HG03558 (cell line): ENCODE measurements at regions not wholly inside any gene's neighbourhood (a gene's known extent, or its start where the extent isn't known, plus 50 kb on each side); places are given as distances from the start of the nearest gene placed in this dataset.
"Not testable (repeated sequence)": the region's sequence is repeated elsewhere in the genome, so short reads cannot be mapped to it uniquely, and the experiment has no call there.

Experiments
- ATAC-seq: cut with Tn5 transposase; IDR thresholded peaks from one replicate; pipeline ENCODE4 v1.9.1; 2021; ENCODE audit warnings: moderate number of reproducible peaks; ENCODE audit not compliant: unreplicated experiment; ENCODE audit errors: extremely low read depth

DNA sequence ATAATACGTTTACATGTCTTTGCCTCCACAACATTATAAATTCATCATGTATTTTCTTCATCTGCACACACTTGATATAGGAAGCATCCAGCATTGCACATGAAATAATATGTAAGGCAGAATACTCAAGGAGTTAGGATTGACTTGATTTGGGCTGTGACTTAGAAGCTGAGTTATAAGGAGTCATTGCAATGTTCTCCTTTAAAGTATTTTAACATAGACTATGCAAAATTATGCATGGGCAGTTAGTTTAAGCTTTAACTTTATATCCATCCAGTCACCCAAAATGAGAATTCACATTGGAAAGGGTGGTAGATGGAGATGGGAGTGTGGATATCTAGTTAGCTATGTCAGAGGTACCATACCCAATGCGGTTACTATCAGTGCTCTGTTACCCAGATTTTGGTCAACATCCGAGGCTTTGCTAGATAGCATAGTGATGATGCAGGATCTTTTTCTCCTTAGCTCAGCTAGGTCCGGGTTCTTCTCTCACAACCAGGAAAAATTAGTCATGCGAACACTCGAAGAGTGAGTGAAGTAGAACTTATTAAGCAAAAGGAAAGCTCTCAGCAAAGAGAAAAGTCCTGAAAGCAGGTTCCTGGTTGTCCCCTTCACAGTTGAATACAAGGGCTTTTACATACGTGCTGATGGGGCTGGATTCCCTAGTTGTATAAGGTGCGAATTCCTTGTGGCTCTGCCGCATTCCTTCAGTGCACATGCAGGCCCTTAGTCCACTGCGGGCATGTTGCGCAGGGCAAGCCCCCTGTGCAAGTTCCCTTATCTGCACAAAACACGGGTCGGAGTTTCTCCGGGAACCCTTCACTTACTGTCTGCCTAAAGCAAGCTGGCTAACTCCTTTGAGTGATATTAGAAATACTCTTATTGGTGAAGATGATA is 73.1 kb upstream of the FAM20A start:
- no peak for ATAC-seq

DNA sequence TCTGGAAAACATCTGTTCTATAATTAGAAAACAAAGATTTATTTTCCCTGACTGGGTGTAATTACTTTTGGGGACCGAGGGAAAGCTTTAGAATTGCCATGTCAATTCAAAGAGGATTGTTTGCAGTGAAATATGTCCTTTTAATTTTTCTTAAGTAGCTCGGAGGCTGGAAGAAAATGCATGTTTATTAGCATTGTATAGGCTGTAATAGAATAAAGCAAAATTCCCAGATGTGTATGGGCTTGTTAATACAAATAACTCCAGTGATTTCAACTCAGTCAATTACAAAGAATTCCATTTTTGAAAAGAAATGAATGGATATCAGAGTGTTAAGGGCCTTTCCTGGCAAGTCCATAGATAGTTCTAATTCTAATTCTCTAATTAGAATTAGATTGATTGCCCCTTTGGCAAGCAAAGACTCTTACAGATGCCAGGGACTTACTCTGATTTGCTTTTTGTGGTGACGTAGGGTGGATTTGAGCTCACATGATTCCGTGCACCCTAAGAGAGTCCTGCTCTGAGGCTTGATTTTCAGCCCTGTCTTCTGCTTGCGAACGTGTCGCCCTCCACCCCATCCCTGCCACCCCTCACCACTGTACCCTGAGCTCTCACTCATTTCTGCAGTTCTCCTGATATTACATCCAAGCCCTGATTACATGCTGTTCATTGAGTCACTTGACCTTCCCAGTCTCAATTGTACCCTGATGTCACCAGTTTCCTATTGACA is 70.0 kb upstream of the FAM20A start:
- no peak for ATAC-seq

DNA sequence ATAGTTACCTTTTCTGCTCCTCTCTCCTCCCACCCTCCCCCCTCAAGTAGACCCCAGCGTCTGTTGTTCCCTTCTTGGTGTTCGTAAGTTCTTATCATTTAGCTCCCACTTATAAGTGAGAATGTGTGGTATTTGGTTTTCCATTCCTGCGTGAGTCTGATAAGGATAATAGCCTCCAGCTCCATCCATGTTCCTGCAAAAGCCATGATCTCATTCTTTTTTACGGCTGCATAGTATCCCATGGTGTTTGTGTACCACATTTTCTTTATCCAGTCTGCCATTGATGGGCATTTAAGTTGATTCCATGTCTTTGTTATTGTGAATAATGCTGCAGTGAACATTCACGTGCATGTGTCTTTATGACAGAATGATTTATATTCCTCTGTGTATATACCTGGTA is 65.3 kb upstream of the FAM20A start:
- ATAC-seq: not testable (repeated sequence)

DNA sequence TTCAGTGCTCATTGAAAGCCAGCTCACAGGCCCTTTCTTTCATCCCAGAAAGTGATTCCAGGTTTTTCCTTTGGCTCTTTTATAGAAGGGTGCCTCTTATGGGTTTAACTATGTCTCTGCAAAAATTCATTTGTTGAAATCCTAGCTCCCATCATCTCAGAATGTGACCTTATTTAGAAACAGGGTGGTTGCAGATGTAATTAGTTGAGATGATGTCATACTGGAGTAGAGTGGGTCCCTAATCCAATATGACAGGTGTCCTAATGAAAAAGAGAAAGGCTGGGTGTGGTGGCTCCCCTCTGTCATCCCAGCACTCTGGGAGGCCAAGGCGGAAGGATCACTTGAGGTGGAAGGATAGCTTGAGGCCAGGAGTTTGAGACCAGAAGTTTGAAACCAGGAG is 64.2 kb upstream of the FAM20A start:
- ATAC-seq: no peak

DNA sequence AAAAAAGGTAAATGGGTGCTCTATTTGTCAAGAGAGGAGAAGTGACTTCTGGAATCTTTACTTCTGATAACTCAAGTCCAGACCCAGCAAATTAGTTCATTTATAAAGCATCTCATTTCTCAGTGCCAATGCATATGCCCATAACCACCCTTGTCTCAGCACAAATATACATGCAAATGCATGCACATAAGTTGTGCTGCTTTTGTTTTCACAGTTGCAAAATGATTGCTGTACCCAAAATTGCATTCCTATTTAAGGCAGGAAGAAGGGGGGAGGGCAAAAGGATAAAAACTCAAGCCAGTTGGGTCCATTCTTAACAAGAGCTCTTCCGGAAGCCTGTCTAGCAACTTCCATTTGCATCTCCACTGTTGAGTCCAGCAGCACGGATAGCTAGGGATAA is 61.3 kb upstream of the FAM20A start:
- no peak for ATAC-seq

DNA sequence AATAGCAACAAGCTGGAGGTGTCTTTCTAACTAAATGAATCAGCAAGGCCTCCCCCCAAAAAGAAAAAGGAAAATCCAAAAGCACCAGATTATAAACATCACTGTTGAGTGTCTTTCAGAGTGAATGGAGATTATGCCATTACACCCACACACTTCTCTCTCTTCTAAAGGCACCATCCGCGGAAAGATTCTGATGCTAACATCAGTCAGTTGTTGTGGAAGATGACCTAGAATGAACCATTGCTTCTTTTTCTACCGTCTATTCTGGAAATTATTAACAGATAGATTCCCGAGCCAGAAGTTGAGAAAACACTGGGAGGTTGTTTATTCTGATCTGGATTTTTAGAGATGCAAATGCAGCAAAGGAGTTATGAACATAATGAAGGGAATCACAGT is 60.9 kb upstream of the FAM20A start:
- no peak for ATAC-seq

DNA sequence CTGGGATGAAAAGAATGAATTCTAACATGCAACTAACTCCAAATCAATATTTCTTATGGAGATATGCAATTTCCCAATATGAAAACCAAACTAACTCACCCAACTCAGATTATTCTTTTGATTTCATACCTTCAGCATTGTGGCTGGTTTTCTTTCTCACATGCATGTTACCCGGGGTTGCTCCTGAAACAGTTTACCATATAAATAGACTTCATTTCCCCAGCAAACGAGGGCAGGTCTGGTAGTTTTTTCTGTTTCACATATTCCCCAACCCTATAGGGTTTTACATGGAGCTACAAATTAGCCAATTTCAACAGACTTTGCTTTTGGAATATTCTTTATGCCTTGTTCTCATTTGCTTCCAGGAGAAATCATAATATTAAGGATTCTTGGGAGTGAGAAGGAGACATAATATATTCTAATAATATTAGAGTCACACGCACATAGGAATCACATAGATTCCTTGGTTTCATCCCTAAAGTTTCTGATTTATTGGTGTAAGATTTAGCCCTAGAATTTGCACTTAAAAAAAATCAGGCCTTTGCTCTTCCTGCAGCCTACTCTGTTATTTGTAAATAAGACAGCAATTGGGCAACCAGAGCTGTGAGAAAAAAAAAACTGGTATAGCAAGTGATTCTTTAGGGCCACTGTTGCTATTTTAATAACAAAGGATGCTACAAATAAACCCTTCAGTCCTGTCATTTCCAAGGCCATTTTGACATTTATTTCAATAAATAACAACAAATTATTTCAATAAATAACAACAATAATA is 60.3 kb upstream of the FAM20A start:
- no peak for ATAC-seq

DNA sequence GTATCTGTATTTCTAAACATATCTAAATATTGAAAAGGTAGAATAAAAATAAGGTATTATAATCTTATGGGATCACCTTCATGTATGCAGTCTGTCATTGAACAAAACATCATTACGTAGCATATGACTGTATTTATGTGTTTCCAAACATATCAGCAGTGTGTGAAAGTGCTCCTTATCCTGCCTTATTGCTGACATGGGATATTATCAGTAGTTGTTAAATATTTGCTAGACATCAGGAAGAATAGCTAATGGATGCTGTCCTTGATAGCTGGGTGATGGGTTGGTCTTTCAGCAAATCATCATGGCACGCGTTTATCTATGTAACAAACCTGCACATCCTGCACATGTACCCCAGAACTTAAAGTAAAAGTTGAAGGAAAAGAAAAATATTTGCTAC is 59.1 kb upstream of the FAM20A start:
- no peak for ATAC-seq

DNA sequence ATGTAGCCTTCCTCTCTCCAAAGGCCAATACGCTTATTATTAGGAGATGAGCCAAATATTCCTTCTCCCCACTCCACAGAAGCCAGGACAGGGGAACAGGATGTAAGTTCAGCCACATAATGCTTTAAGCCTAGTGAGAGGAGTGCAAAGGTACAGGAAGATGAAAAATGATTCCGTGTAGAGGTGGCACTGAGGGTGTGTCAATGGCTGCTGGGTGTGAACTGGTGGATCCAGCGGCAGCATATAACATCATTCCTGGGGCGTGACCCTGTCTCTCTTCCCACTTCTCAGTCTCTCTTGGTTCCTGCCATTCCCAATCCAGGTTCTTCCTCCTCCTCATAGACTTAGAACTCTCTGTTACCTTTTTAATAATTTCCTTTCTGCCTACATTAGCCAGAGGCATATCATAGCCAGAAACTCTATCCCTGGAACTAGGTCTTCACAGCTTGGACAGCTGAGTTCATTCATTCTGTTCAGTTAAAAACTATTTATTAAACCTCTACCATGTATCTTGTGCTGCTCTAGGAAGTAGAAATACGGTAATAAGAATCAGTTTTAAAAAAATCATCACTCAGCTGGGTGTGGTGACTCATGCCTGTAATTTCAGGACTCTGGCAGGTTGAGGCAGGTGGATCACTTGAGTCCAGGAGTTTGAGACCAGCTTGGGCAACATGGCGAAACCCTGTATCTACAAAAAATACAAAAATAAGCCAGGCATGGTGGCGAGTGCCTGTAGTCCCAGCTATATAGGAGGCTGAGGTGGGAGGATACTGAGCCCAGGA is 58.0 kb upstream of the FAM20A start:
- no peak for ATAC-seq

DNA sequence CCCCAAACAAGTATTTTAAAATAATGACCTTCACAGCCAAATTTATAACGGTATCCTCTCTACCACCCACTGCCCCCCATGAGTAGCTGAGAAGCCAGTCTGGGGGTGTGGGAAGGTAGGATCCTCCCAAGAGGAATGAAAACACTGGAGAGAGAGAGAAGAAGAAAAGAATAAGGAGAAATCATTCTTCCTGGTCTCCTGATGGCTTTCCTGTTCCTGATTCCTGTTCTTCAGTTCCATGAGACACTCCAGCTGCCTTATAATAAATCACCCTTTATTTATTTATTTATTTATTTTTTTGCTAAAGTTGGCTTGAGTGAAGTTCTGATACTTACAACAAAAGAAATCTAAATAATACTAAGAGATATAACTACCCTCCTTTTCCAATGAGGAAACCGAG is 56.4 kb upstream of the FAM20A start:
- ATAC-seq: no peak

DNA sequence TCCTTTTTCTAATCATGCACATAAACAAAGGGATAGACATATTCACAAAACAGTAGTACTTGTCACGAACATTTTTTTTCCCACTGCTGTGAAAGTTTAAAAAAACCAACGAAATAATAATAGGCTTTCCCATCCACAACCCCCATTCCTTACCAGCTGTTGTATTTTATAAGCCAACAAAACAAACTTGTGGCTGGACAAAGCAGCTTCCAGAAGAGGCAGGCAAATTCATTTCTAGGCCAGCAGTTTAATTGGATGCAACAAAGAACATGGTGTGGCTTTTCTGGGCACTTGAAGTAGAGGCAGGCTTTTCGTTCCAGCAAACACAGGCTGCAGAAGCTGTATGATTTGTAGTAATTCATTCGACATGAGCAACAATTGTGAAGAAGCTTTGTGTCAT is 56.0 kb upstream of the FAM20A start:
- ATAC-seq: no peak

DNA sequence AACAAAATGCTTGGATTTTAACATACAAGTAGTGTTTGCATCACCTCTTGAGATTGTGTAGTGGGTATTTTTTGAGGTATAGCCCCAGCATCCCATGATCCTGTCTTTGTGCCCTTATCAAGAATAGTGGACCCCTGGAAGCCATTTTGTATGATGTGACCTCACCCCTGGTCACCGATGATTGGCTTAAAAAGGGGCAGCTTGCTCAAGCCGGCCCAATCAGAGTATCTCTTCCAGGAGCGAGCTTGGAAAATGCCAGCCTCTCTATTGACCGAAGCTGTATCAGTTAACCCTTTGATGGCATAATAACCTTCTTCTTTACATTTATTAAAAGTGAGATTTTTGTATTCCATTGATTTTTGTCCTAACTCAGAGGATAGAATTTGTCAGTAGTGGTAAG is 55.5 kb upstream of the FAM20A start:
- no peak for ATAC-seq
